ENCODE measurements at regions not wholly inside any gene's neighbourhood (a gene's known extent, or its start where the extent isn't known, plus 50 kb on each side); places are given as distances from the start of the nearest gene placed in this dataset.

DNA sequence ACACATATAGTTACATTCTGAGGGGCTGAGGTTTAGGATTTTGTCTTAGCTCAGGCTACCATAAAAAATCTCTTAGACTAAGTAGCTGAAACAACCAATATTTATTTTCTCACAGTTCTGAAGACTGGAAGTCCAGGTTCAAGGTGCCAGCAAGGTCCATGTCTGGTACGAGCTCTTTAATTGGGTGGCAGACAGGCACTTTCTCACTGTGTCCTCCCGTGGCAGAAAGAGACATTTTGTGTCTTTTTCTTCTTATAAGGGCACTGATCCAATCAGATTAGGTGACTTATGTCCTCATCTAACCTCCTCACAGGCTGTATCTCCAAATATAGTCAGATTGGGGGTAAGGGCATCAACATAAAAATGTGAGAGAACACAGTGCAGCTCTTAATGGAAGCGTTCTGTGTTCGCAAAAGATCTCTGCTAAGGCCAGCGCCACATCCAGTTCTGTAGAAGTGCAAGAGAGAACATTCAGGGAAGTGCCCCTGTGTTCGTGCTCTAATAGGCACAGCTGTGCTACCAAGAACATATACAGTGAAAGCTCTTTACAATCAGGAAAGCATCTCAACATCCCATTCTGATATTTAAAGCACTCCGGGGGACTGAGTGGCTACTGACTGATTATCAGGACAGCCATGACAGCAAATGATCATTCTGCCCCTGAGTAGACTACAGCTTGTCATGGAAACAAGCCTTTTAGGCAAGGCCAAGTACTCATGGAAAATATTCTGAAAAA is 819.2 kb downstream of the LIG4 start:
- TF ChIP-seq, protein P1, sequence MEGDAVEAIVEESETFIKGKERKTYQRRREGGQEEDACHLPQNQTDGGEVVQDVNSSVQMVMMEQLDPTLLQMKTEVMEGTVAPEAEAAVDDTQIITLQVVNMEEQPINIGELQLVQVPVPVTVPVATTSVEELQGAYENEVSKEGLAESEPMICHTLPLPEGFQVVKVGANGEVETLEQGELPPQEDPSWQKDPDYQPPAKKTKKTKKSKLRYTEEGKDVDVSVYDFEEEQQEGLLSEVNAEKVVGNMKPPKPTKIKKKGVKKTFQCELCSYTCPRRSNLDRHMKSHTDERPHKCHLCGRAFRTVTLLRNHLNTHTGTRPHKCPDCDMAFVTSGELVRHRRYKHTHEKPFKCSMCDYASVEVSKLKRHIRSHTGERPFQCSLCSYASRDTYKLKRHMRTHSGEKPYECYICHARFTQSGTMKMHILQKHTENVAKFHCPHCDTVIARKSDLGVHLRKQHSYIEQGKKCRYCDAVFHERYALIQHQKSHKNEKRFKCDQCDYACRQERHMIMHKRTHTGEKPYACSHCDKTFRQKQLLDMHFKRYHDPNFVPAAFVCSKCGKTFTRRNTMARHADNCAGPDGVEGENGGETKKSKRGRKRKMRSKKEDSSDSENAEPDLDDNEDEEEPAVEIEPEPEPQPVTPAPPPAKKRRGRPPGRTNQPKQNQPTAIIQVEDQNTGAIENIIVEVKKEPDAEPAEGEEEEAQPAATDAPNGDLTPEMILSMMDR (IDR thresholded peaks at IDR 0.05; ENCODE audit: low read depth, low read length) = no peak
- no peak for TF ChIP-seq POLR2A (IDR thresholded peaks at IDR 0.05; ENCODE audit: extremely low read depth, insufficient read length)
- TF ChIP-seq MYC (IDR thresholded peaks at IDR 0.05; ENCODE audit: low read depth, low read length) = no peak
- TF ChIP-seq, protein P2, sequence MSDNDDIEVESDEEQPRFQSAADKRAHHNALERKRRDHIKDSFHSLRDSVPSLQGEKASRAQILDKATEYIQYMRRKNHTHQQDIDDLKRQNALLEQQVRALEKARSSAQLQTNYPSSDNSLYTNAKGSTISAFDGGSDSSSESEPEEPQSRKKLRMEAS (IDR thresholded peaks at IDR 0.05; ENCODE audit: low read depth, low read length) = no peak

Measured in NB4 (cell line).